ENCODE measurements at regions not wholly inside any gene's neighbourhood (a gene's known extent, or its start where the extent isn't known, plus 50 kb on each side); places are given as distances from the start of the nearest gene placed in this dataset.

GRCh38 chr9:15096972-15097371 lies 186.7 kb upstream of the FREM1 start:
- no peak for TF ChIP-seq CTCF (conservative IDR thresholded peaks at IDR 0.05; ENCODE audit: control insufficient read depth, insufficient read depth, low read depth, low read length)
- no peak overlapping the region for H3K4me3 ChIP-seq (ENCODE audit: control insufficient read depth, low read depth, low read length)
- DNase-seq (ENCODE audit: low read depth): no peak

DNA sequence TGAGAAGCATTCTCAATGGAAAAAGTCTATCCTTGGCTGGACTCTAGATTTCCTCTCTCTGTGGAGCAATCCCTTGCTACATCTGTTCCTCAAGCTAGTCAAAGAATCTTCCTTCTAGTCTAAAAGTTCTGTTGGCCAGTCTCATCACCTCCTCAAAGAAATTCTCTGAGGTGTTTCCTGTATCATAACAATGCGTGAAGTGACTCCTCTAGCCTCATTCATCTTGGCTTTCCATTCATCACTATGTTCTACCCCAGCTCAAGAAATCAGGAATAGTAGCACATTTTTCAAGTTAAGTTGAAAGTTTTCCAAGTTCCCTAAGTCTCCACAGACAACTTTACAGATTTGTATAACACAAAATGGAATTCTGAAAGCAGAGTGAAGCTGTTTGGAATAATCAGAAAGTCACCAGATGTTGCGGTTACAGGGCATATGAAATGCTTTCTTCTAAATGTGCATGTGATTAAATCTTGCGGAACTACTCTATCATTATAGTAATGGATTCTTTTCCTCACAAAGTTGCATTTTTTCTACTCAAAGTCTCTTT lies 176.6 kb upstream of the FREM1 start:
- peak; percentile 81 for DNase-seq (ENCODE audit: low read depth)
- no peak overlapping the region for H3K4me3 ChIP-seq (ENCODE audit: control insufficient read depth, low read depth, low read length)
- no peak for TF ChIP-seq CTCF (conservative IDR thresholded peaks at IDR 0.05; ENCODE audit: control insufficient read depth, insufficient read depth, low read depth, low read length)

- DNase-seq (ENCODE audit: low read depth): peak; percentile 16
- H3K4me3 ChIP-seq (ENCODE audit: control insufficient read depth, low read depth, low read length): no peak overlapping the region
- no peak for TF ChIP-seq CTCF (conservative IDR thresholded peaks at IDR 0.05; ENCODE audit: control insufficient read depth, insufficient read depth, low read depth, low read length)
These were observed 176.0 kb upstream of the FREM1 start for GRCh38 chr9:15086156-15086763.

DNA sequence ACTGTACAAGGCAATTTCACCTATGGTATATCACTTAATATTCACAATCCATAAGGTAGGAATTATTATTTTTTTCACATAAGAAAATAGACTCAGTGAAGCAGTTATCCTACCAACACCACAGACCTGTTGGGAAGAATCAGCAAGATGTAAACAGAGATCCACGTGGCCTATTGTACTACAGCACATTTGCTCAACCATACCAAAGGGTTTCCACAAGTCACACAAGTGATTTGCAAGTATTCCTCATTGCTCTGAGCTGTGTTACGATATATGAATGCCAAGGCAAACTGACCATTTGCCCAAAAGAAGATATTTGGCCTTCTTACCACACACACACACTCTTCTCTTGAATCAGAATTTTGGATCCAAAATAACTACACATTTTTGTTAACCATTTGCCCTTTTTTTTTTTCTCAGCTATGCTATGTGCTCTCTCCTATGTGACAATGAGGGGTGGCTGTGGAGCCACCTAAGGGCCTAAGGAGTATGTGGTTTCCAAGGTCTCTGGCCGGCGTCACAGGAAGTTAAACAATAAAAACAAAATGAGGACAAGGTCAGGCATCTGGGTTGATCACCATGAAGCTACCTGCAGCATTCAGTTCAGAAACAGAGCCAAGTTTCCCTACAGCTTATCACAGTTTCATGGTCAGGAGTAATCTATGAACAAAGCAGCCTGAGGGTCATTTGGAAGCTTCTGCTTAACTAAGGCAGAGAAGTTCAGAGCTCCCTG lies 171.0 kb upstream of the FREM1 start:
- H3K4me3 ChIP-seq (ENCODE audit: control insufficient read depth, low read depth, low read length): no peak overlapping the region
- no peak for DNase-seq (ENCODE audit: low read depth)
- TF ChIP-seq CTCF (conservative IDR thresholded peaks at IDR 0.05; ENCODE audit: control insufficient read depth, insufficient read depth, low read depth, low read length): no peak

DNA sequence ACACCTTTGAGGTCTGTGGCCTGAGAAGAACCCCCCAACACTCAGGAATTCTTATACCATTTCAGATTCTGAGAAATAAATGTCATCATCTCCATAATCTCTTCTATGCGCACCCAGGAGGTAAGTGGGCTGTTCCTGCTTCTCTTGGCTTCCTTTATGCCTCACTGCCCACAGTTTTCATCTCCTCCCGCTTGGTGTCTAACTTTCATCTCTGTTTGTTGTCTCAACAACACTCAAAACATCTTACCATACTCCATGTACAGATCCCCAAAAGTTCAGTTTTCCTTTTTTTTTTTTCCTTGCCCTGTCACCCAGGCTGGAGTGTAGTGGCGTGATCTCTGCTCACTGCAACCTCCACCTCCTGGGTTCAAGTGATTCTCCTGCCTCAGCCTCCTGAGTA lies 170.2 kb upstream of the FREM1 start:
- DNase-seq (ENCODE audit: low read depth): no peak
- TF ChIP-seq CTCF (conservative IDR thresholded peaks at IDR 0.05; ENCODE audit: control insufficient read depth, insufficient read depth, low read depth, low read length): no peak
- H3K4me3 ChIP-seq (ENCODE audit: control insufficient read depth, low read depth, low read length): no peak overlapping the region

GRCh38 chr9:15079989-15080388 lies 169.8 kb upstream of the FREM1 start:
- no peak for TF ChIP-seq CTCF (conservative IDR thresholded peaks at IDR 0.05; ENCODE audit: control insufficient read depth, insufficient read depth, low read depth, low read length)
- DNase-seq (ENCODE audit: low read depth): no peak
- H3K4me3 ChIP-seq (ENCODE audit: control insufficient read depth, low read depth, low read length): no peak overlapping the region

Data from fibroblast of mammary gland (primary cell).